GM18517 (cell line): ENCODE measurements at regions not wholly inside any gene's neighbourhood (a gene's known extent, or its start where the extent isn't known, plus 50 kb on each side); places are given as distances from the start of the nearest gene placed in this dataset.
"Not testable (repeated sequence)": the region's sequence is repeated elsewhere in the genome, so short reads cannot be mapped to it uniquely, and the experiment has no call there.

Source experiments
- ATAC-seq: cut with Tn5 transposase; IDR thresholded peaks from one replicate; pipeline ENCODE4 v1.9.1; 2021; ENCODE audit warnings: mild to moderate bottlenecking, moderate library complexity; ENCODE audit not compliant: unreplicated experiment

DNA sequence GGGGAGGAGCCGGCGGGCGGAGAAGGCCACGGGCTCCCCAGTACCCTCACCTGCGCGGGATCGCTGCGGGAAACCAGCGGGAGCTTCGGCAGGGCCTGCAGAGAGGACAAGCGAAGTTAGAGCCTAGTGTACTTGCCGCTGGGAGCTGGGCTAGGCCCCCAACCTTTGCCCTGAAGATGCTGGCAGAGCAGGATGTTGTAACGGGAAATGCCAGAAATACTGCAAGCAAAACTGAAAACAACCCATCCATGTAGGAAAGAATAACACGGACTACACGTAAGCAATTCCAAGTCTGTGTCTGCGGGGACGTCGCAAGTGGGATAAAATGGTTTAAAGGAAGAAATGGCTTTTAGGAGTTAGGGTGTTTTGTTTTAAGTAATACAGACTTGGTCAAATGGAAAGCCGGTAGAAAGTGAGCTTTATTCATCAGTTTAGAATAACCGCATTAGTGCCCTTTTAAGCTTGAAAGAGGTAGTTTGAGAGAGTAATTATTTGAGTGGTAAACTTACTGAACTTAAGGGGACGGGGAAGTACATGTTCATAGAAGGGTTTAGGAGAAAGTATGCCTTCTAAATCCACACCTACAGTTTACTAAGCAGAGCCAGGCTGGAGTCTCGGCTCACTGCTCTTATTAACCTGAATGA is 121.3 kb upstream of the NIPA1 start:
- peak; percentile 48 for ATAC-seq

DNA sequence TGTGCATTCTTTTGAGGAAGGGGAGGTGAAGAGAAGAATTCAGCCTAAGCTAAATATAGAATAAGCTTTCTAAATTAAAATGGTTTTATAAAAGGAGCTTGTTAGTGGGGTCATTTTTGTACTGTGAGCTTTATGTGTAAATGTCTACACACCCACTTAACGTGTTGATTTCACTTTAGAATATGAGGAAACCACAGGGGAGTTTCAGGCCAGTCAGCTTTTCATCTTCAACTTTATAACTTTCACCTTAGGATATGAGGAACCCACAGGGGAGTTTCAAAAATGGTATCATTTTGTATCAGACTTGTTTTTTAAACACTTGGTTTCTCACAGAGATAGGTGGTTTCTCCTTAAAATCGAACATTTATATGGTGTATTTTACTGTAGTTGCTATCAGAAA is 120.7 kb upstream of the NIPA1 start:
- peak; percentile 51 for ATAC-seq

DNA sequence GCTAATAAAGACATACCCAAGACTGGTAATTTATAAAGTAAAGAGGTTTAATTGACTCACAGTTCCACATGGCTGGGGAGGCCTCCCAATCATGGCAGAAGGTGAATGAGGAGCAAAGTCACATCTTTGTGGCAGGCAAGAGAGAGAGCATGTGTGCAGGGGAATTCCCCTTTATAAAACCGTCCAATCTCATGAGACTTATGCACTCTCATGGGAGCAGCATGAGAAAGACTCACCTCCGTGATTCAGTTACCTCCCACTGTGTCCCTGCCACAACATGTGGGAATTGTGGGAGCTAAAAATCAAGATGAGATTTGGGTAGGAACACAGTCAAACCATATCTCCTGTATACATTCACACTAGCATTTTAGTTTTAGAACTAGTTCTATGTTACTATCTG is 101.7 kb upstream of the NIPA1 start:
- not testable (repeated sequence) for ATAC-seq

DNA sequence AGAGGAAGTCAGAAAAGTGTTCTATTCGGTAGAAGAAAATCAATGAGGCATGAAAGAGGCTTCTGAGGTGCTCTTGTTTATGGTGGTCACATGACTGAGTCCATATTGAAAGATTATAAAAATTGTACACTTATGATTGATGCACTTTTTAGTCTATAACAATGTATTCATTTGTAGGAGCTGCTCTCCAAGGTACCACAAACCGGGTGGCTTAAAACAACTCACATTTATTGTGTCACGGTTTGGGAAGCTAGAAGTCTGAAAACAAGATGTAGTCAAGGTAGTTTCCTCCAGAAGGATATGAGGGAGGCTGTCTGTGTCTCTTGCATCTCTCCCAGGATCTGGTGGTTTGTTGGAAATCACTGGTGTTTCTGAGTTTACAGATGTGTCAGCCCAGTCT is 86.6 kb upstream of the NIPA1 start:
- ATAC-seq, result not testable (repeated sequence)

DNA sequence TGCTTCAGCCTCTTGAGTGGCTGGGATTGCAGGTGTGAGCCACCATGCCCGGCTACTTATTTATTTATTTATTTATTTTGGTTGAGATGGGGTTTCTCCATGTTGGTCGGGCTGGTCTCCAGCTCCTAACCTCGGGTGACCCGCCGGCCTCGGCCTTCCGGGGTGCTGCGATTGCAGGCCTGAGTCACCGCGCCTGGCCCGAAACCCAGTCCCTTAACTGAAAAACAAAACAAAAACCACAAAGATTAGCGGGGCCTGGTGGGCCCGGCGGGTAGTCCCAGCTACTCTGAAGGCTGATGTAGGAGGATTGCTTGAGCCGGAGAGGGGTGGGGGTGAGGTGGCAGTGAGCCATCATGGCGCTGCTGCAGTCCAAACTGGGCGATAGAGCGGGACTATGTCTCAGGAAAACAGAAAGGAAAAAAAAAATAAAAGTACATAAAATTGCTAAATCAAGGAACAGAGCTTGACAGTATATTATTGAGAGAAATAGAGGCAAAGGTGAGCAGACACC is 75.6 kb upstream of the NIPA1 start:
- not testable (repeated sequence) for ATAC-seq

DNA sequence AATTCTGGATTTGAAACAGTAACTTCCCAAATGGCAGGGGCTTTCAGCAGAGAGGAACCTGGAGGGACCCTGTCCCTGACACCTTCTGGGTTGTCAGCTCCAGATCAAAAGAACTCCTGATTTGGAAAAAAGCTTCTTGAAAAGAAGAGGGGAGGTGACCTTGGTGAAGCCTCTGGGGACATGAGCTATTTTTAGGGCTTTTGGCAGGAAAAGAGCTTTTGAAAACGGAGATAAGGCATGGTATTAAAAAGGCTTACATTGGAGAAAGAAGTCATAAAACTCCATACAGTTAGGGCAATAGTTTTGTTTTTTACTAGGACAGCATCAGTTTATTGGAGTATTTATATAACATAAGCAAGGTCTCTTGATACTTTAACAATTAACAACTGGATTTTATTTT is 72.5 kb upstream of the NIPA1 start:
- not testable (repeated sequence) for ATAC-seq

DNA sequence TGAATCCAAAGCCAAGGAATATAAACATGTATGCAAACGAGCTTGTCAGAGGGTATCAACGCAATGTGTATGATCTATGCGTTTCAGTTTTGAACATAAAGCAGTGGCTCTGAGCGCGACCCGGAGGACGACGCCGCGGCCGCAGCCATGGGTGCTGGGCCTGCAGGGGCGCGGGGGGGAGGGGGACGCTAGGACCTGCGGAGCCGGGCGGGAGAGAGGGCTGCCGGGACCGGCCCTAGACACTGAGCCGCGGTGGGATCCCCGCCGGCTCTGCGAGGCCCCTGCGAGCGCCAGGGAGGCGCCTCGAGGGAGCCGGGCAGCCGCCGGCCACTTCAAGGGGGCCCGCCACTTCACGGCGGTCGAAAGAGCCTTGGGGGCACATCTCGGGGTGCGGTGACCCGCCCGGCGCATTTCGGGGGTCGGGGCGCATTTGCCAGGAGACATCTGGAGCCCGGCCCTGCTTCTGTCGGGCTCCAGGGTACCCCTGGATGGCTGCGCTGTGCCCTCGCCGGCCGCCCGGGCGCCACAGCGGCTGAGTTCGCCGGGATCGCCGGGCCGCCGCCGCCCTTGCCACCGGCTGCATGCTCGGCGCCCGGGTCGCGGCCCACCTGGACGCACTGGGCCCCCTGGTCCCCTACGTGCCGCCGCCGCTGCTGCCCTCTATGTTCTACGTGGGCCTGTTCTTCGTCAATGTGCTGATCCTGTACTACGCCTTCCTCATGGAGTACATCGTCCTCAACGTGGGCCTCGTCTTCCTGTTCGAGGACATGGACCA is 71.9 kb upstream of the NIPA1 start:
- ATAC-seq, result not testable (repeated sequence)

DNA sequence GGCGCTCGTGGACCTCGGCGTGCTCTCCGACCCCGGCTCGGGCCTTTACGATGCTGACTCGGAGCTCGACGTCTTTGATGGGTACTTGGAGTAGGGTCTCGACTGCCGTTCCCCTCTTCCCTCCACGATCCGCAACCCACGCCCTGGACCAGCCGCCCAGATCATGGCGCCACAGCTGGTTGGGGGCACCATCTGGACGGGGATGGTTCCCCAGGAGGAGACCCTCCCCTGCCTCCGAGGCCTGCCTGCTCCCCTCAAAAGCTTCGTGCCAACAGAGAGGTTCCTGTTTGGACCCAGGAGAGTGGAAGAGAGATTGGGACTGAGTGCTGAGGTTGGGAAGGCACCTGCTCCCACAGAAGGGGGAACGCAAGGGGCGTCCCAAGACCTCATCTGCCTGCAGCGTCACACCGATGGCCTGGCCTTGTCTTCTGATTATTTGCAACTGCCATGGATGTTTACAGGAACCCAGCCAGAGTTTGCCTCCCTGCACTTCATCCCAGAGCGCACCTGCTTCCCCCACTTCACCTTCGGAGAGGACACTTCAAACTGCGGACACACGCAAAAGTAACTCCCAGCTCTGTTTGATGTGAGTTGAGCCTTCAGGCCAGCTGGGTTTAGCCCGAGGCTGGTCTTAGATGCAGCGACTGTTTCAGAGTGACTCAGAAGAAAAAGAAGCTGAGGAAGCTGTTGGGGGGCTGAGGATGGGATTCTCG is 71.2 kb upstream of the NIPA1 start:
- not testable (repeated sequence) for ATAC-seq

DNA sequence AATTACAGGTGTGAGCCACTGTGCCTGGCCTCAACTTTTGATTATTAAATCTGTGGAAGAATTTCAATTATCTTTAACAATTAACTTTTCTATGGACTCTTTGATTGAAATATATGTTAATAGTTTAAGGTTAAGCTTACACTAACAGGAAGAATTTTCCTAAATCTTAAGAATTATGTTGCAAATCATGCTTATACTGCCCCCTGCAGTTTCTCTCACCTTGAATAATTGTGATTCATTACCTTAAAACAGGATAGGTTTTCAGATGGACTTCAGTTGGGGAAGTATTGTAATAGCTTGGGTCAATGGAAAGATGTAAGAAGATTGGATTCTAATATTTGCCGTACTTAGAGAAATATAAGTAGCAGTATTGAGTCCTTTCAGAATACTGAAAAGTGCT is 66.5 kb upstream of the NIPA1 start:
- not testable (repeated sequence) for ATAC-seq

DNA sequence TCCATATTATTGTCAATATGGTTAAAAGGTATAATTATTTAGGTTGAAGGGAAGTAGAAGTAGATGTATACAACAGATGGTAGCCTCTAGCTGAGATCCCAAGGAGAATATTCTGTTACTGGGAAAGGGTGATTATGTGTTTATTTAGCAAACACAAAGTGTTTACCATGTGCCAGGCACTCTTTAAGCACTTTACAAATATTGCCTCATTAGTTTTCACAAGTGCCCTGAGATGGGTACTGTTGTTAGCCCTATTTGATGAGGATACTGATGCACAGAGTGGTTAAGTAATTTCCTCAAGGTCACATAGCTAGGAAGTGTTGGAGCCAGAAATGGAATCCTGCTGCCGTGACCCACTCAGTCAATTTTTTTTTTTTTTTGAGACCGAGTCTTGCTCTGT is 60.3 kb upstream of the NIPA1 start:
- ATAC-seq, result not testable (repeated sequence)

DNA sequence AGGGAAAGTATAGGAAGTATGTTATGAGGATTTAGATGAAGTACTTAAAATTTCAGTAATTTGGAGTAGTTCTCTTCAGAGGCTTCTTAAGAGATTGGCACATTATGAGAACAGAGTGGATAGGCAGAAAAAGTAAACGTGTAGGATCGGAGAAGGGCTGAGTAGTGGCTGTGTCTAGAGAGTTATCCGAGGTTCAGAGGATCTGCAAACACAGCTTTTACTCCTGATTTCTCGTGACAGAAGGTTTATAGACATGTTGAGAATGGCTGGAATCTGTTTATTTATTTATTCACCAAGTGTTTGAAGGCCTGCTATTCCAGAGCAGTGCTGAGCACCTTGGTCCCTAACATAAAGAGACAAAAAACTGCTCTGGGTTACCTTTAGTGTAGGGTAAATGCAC is 51.4 kb upstream of the NIPA1 start:
- ATAC-seq, result not testable (repeated sequence)

DNA sequence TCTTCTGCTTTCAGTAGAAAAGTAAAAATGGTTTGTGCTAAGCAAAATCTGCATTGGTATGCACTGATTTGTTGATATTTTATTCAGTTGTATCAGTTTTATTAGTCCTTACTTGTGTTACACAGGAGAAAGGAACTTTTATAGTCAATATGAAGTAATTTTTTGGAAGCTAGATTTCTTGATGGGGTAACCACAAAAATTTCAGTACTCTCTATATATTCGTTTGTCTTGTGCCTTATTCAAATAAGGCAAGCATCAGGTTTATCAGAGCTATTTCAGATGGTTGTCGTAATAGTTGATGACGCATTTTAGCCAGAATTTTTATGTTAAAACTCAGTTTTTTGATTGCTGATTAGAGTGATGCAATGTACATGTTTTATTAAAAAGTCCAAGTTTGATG is 50.7 kb upstream of the NIPA1 start:
- no peak for ATAC-seq

DNA sequence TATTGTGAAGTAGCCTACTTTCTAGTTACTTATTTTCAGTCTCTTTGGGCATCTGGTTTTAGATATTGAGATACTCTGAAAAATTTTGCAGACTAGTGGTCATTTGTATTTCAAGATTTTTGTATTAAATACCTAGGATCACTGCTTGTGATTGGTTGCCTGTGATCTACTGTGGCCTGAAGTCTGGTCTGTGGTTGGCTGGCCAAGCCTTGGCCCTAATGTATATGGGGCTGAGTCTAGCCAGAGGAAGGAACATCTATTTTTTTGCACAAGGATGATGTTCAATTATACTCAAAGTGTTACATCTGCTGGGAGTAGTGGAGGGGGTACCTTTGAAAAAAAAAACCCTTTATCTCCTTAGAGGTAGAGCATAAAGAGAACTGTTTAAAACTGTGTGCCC is 50.2 kb upstream of the NIPA1 start:
- ATAC-seq, result not testable (repeated sequence)
